Peyer's patch (tissue), 4 donors: ENCODE measurements at regions not wholly inside any gene's neighbourhood (a gene's known extent, or its start where the extent isn't known, plus 50 kb on each side); places are given as distances from the start of the nearest gene placed in this dataset.

Experiments used
- DNase-seq, 3 donors: peaks; one replicate each; pipeline ENCODE4 v3.0.0-alpha.2; 2017 to 2019
- H3K27ac ChIP-seq, 4 donors: fragments of 200-600 bp; sonication (generic); one replicate each; pipeline ENCODE4 v1.5.1; 2016 to 2019
- H3K27me3 ChIP-seq, 2 donors: fragments of 200-600 bp; sonication (generic); one replicate each; pipeline ENCODE4 v1.5.1; 2019
- H3K36me3 ChIP-seq, 3 donors: fragments of 200-600 bp; sonication (generic); one replicate each; pipeline ENCODE4 v1.5.1; 2016 to 2019
- H3K4me1 ChIP-seq, 4 donors: fragments of 200-600 bp; sonication (generic); one replicate each; pipeline ENCODE4 v1.5.1; 2016 to 2019
- H3K4me3 ChIP-seq, 4 donors: fragments of 200-600 bp; sonication (generic); 1 replicate in 3 of 4; 2 replicates in 1 of 4; pipeline ENCODE4 v1.5.1; 2016 to 2019; ENCODE audit warnings: mild to moderate bottlenecking in 1 of 4
- H3K9me3 ChIP-seq, 4 donors: fragments of 200-600 bp; sonication (generic); one replicate each; pipeline ENCODE4 v1.5.1; 2016 to 2019; ENCODE audit warnings: mild to moderate bottlenecking in 1 of 4
- POLR2A ChIP-seq, 2 donors: fragments of 450-650 bp; IDR thresholded peaks; one replicate each; pipeline ENCODE4 v1.5.1; 2017; ENCODE audit warnings: antibody characterized with exemption in 2 of 2, mild to moderate bottlenecking in 2 of 2, moderate library complexity in 2 of 2
- TF ChIP-seq, protein P1 (sequence below), 6 experiments: fragments of 450-650 bp in 4 of 6; fragments of 200-600 bp in 2 of 6; sonication (generic) in 1 of 6; IDR thresholded peaks; one replicate each; pipeline ENCODE4 v1.5.1; 2017 to 2019; ENCODE audit warnings: antibody characterized with exemption in 6 of 6, mild to moderate bottlenecking in 3 of 6, moderate library complexity in 1 of 6

DNA sequence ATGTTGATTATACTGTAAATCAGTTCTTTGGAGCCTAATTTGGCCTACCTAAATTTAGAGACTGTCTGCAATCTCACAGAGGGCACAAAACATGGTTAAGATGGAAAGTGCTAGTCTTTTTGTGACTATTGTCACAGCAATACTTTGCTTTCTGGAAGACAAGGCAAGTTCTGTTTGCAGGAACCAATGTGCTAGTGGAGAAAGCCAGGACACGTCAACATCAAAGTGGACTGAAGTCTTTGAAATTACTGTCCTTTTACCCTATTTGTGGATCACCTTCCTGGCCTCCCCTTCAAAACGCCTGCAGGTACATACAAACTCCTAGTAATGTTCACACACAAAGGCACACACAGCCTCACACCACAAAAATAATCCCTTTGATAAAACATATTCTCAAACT lies 248.7 kb downstream of the MAN2A1 start:
- TF ChIP-seq, protein P1, sequence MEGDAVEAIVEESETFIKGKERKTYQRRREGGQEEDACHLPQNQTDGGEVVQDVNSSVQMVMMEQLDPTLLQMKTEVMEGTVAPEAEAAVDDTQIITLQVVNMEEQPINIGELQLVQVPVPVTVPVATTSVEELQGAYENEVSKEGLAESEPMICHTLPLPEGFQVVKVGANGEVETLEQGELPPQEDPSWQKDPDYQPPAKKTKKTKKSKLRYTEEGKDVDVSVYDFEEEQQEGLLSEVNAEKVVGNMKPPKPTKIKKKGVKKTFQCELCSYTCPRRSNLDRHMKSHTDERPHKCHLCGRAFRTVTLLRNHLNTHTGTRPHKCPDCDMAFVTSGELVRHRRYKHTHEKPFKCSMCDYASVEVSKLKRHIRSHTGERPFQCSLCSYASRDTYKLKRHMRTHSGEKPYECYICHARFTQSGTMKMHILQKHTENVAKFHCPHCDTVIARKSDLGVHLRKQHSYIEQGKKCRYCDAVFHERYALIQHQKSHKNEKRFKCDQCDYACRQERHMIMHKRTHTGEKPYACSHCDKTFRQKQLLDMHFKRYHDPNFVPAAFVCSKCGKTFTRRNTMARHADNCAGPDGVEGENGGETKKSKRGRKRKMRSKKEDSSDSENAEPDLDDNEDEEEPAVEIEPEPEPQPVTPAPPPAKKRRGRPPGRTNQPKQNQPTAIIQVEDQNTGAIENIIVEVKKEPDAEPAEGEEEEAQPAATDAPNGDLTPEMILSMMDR (IDR thresholded peaks at IDR 0.05) = no peak
- TF ChIP-seq POLR2A (IDR thresholded peaks at IDR 0.05) = no peak
- H3K36me3 ChIP-seq = no peaks in the 10 kb centered on the region
- H3K9me3 ChIP-seq = no peaks in the 10 kb centered on the region
- H3K27me3 ChIP-seq = no peaks in the 10 kb centered on the region
- no peak overlapping the region for H3K4me3 ChIP-seq
- no peak overlapping the region for H3K27ac ChIP-seq
- no peak for DNase-seq
- no peaks in the 10 kb centered on the region for H3K4me1 ChIP-seq

DNA sequence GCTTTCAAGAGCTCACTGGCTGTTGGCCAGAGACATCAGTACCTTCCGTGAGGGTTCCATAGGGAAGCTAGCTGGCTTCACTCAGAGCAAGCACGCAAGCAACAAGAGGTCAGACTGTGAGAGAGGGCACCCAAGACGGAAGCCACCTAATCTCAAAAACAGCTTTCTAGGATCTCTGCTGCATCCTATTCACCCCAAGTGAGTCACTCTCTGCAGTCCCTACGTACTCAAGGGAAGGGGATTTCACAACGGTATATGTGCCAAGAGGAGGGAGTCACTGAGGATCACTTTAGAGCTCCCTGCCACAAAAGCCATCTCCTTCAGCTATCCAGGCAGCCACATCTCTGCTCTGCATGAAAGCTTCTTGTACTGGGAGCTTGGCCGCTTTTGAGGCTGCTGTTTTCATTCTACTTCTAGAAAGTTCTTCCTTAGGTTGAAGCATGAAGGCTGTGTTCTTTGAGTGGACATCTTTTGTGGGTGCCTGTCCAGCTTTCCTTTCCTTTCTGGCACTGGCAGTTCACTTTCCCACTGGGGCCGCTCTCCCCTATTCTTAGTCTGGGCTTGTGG lies 249.5 kb downstream of the MAN2A1 start:
- no peak for DNase-seq
- no peaks in the 10 kb centered on the region for H3K27me3 ChIP-seq
- H3K36me3 ChIP-seq = no peaks in the 10 kb centered on the region
- no peak overlapping the region for H3K27ac ChIP-seq
- no peak overlapping the region for H3K4me3 ChIP-seq
- H3K4me1 ChIP-seq = no peaks in the 10 kb centered on the region
- H3K9me3 ChIP-seq = no peaks in the 10 kb centered on the region
- TF ChIP-seq, protein P1 (IDR thresholded peaks at IDR 0.05) = no peak
- TF ChIP-seq POLR2A (IDR thresholded peaks at IDR 0.05) = no peak

DNA sequence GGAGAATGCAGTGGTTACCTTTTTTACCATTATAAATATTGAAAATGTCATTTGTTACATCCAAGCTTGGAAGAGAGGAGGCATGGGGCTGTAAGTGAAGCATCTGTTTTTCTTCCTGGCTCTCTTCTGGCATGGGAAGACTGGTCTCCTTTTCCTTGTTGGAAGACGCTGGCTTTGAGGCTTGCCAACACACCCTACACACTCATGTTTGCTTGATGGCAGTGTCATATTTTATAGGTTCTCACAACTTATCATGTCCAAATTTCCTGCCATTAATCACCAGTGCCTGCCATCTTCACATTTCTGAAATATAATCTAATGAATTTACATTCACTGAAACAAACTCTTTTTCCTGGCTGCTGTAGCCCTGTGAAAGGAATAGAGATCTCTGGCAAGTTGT lies 252.9 kb downstream of the MAN2A1 start:
- no peaks in the 10 kb centered on the region for H3K27me3 ChIP-seq
- TF ChIP-seq POLR2A (IDR thresholded peaks at IDR 0.05) = no peak
- TF ChIP-seq, protein P1 (IDR thresholded peaks at IDR 0.05) = no peak
- H3K9me3 ChIP-seq = no peaks in the 10 kb centered on the region
- no peaks in the 10 kb centered on the region for H3K4me1 ChIP-seq
- H3K36me3 ChIP-seq = no peaks in the 10 kb centered on the region
- no peak overlapping the region for H3K27ac ChIP-seq
- H3K4me3 ChIP-seq = no peak overlapping the region
- no peak for DNase-seq

DNA sequence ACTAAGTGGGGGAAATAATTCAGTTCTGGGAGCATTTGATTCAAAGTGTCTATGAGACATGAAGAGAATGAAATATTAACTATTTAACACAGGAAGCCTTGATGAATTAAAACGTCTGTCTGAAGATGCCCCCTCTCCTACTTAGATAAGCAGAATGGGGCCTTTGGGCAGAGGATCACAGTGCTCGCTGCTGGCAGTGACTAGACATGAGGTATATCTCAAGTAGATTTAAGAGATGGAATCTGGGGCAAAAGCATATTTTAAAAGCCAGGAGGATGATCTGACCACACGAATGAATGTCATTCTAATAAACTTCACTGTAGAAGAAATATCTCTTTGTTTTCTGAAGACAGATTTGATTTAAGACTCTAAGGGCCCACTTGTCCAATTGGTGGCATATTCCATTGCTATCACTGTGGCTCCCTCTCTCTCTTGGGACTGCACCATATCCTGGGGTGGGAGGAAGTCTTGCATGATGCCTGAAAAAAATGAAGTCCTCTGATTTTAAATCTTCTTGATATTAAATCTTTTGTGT lies 254.0 kb downstream of the MAN2A1 start:
- Histone ChIP-seq H3K4me3 (no peak overlapping the region), H3K27me3 (no peaks in the 10 kb centered on the region), H3K27ac (no peak overlapping the region), H3K36me3 (no peaks in the 10 kb centered on the region), H3K4me1 (no peaks in the 10 kb centered on the region), H3K9me3 (no peaks in the 10 kb centered on the region)
- no peak for TF ChIP-seq POLR2A (IDR thresholded peaks at IDR 0.05)
- TF ChIP-seq, protein P1 (IDR thresholded peaks at IDR 0.05) = no peak
- DNase-seq = no peak

DNA sequence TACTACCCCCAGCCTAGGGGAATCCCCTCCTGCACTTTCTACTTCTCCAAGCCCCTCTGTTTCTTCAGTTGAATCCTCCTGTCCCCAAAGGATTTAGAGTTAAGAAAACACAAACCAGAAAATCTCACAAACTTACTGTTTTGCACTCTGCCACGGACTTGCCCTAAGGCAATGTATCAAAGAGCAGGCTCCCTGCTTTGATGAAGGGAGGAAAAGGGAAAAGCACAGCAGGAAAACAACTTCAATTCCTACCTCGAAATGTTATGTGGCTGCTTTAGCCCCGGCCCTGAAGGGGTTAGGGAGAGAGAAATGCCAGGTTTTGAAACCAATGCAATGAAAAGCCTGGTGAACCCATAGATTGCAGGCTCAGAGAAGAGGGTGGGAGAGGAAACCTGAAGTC lies 254.7 kb downstream of the MAN2A1 start:
- no peak for DNase-seq
- no peak overlapping the region for H3K27ac ChIP-seq
- no peaks in the 10 kb centered on the region for H3K27me3 ChIP-seq
- no peaks in the 10 kb centered on the region for H3K36me3 ChIP-seq
- no peaks in the 10 kb centered on the region for H3K4me1 ChIP-seq
- TF ChIP-seq POLR2A (IDR thresholded peaks at IDR 0.05) = no peak
- TF ChIP-seq, protein P1 (IDR thresholded peaks at IDR 0.05) = no peak
- H3K4me3 ChIP-seq = no peak overlapping the region
- no peaks in the 10 kb centered on the region for H3K9me3 ChIP-seq
